ENCODE measurements at regions not wholly inside any gene's neighbourhood (a gene's known extent, or its start where the extent isn't known, plus 50 kb on each side); places are given as distances from the start of the nearest gene placed in this dataset.
A peak's percentile ranks its signal among the peaks of the same experiment; 100 is the strongest.
"Not testable (repeated sequence)": the region's sequence is repeated elsewhere in the genome, so short reads cannot be mapped to it uniquely, and the experiment has no call there.

- no peak for DNase-seq (ENCODE audit: low read depth)
These were observed 51.4 kb upstream of the S1PR1 start for GRCh38 chr1:101185421-101185820.

- DNase-seq (ENCODE audit: low read depth), result no peak
These were observed 53.5 kb upstream of the S1PR1 start for GRCh38 chr1:101183388-101183699.

- no peak for DNase-seq (ENCODE audit: low read depth)
These were observed 54.0 kb upstream of the S1PR1 start for GRCh38 chr1:101182627-101183387.

- DNase-seq (ENCODE audit: low read depth), result no peak
These were observed 54.9 kb upstream of the S1PR1 start for GRCh38 chr1:101181930-101182329.

- no peak for DNase-seq (ENCODE audit: low read depth)
These were observed 57.9 kb upstream of the S1PR1 start for GRCh38 chr1:101178688-101179491.

GRCh38 chr1:101178341-101178687 lies 58.5 kb upstream of the S1PR1 start:
- no peak for DNase-seq (ENCODE audit: low read depth)

- no peak for DNase-seq (ENCODE audit: low read depth)
These were observed 60.9 kb upstream of the S1PR1 start for GRCh38 chr1:101175886-101176285.

GRCh38 chr1:101175466-101175865 lies 61.4 kb upstream of the S1PR1 start:
- DNase-seq (ENCODE audit: low read depth), result no peak

GRCh38 chr1:101174722-101175121 lies 62.1 kb upstream of the S1PR1 start:
- DNase-seq (ENCODE audit: low read depth), result peak; percentile 54

GRCh38 chr1:101174298-101174697 lies 62.5 kb upstream of the S1PR1 start:
- not testable (repeated sequence) for DNase-seq (ENCODE audit: low read depth)

- DNase-seq (ENCODE audit: low read depth), result no peak
These were observed 66.2 kb upstream of the S1PR1 start for GRCh38 chr1:101170506-101171050.

GRCh38 chr1:101167891-101168290 lies 68.9 kb upstream of the S1PR1 start:
- DNase-seq (ENCODE audit: low read depth), result no peak

GRCh38 chr1:101166583-101167120 lies 70.2 kb upstream of the S1PR1 start:
- no peak for DNase-seq (ENCODE audit: low read depth)

GRCh38 chr1:101165954-101166353 lies 70.9 kb upstream of the S1PR1 start:
- no peak for DNase-seq (ENCODE audit: low read depth)

GRCh38 chr1:101165532-101165931 lies 71.3 kb upstream of the S1PR1 start:
- DNase-seq (ENCODE audit: low read depth), result no peak

GRCh38 chr1:101164776-101165175 lies 72.0 kb upstream of the S1PR1 start:
- DNase-seq (ENCODE audit: low read depth), result no peak

GRCh38 chr1:101162736-101163735 lies 73.8 kb upstream of the S1PR1 start:
- DNase-seq (ENCODE audit: low read depth), result no peak

GRCh38 chr1:101162300-101162699 lies 74.5 kb upstream of the S1PR1 start:
- no peak for DNase-seq (ENCODE audit: low read depth)

- no peak for DNase-seq (ENCODE audit: low read depth)
These were observed 75.2 kb upstream of the S1PR1 start for GRCh38 chr1:101161619-101162018.

GRCh38 chr1:101158424-101158823 lies 78.4 kb upstream of the S1PR1 start:
- no peak for DNase-seq (ENCODE audit: low read depth)

- DNase-seq (ENCODE audit: low read depth), result no peak
These were observed 82.3 kb upstream of the S1PR1 start for GRCh38 chr1:101154547-101154946.

- no peak for DNase-seq (ENCODE audit: low read depth)
These were observed 83.1 kb upstream of the S1PR1 start for GRCh38 chr1:101153692-101154091.

Measured in Daoy (cell line).